ENCODE measurements at regions not wholly inside any gene's neighbourhood (a gene's known extent, or its start where the extent isn't known, plus 50 kb on each side); places are given as distances from the start of the nearest gene placed in this dataset.

- H3K36me3 ChIP-seq = no peaks in the 10 kb centered on the region
- H3K4me3 ChIP-seq = no peak overlapping the region
- H3K4me1 ChIP-seq (replicated peaks) = no peaks in the 10 kb centered on the region
- no peak for DNase-seq (ENCODE audit: low spot score)
- intact Hi-C loops (cut with DNase I) = no loop called here
- no peak overlapping the region for H3K27ac ChIP-seq
- H3K9me3 ChIP-seq = no peaks in the 10 kb centered on the region
- no peak for TF ChIP-seq POLR2AphosphoS5 (IDR thresholded peaks at IDR 0.05)
- TF ChIP-seq CTCF (IDR thresholded peaks at IDR 0.05) = no peak
- no peak for TF ChIP-seq POLR2A (IDR thresholded peaks at IDR 0.05)
- H3K27me3 ChIP-seq (replicated peaks; ENCODE audit: insufficient read depth) = no peaks in the 10 kb centered on the region
- 94% methylated on average over 6 of the region's 6 CpGs for WGBS
Measured at GRCh38 chr13:32828711-32829110, 187.5 kb upstream of the KL start.

GRCh38 chr13:32829269-32829668, 187.0 kb upstream of the KL start:
- WGBS = 73% methylated on average over 6 of the region's 6 CpGs
- Histone ChIP-seq H3K27me3 (replicated peaks; ENCODE audit: insufficient read depth) (no peaks in the 10 kb centered on the region), H3K4me3 (no peak overlapping the region), H3K27ac (no peak overlapping the region), H3K36me3 (no peaks in the 10 kb centered on the region), H3K9me3 (no peaks in the 10 kb centered on the region), H3K4me1 (replicated peaks) (no peaks in the 10 kb centered on the region)
- intact Hi-C loops (cut with DNase I) = no loop called here
- TF ChIP-seq POLR2AphosphoS5 (IDR thresholded peaks at IDR 0.05) = no peak
- no peak for TF ChIP-seq POLR2A (IDR thresholded peaks at IDR 0.05)
- no peak for TF ChIP-seq CTCF (IDR thresholded peaks at IDR 0.05)
- DNase-seq (ENCODE audit: low spot score) = no peak

DNA sequence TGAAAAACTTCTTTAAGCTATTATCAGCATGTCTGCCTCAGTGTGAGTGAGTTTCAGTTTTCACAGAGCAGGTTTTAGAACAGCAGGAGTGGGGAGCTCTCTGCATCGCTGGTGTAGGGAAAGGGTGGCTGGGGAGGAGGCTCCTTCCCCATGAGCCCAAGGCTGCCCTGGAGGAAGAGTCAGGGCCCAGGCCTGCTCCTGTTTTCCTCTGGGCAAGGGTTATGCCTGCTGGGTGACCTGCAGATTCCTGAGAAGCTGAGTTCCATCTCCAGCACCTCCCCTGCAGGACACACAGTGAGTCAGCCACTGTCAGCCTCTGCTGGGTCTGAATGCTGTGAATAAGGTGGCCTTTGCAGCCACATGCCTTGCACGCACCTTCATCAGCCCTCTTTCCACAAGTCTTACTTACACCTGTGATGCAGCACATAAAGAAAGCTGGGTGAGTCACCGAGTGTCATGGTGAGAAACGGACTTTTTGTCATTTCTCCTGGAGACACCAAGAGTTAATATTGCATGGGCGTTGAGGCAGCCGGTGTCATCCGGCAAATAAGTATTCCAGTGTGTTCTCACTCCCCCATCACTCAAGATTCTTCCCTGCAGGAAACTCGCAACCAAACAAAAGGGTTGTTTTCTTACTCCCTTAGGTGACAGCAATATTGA, 186.4 kb upstream of the KL start:
- H3K27ac ChIP-seq = no peak overlapping the region
- no peak overlapping the region for H3K4me3 ChIP-seq

GRCh38 chr13:32830336-32831031, 185.7 kb upstream of the KL start:
- intact Hi-C loops (cut with DNase I) = no loop called here
- H3K27me3 ChIP-seq (replicated peaks; ENCODE audit: insufficient read depth) = no peaks in the 10 kb centered on the region
- no peaks in the 10 kb centered on the region for H3K9me3 ChIP-seq
- H3K4me1 ChIP-seq (replicated peaks) = no peaks in the 10 kb centered on the region
- no peak overlapping the region for H3K4me3 ChIP-seq
- no peak overlapping the region for H3K27ac ChIP-seq
- WGBS = 87% methylated on average over 10 of the region's 10 CpGs
- no peaks in the 10 kb centered on the region for H3K36me3 ChIP-seq
- TF ChIP-seq CTCF (IDR thresholded peaks at IDR 0.05) = no peak
- no peak for TF ChIP-seq POLR2A (IDR thresholded peaks at IDR 0.05)
- no peak for TF ChIP-seq POLR2AphosphoS5 (IDR thresholded peaks at IDR 0.05)
- no peak for DNase-seq (ENCODE audit: low spot score)

More for the DNA sequence above, 186.4 kb upstream of the KL start:
- DNase-seq (ENCODE audit: low spot score) = no peak
- WGBS = 67% methylated on average over 8 of the region's 8 CpGs
- Histone ChIP-seq H3K4me1 (replicated peaks) (no peaks in the 10 kb centered on the region), H3K36me3 (no peaks in the 10 kb centered on the region), H3K9me3 (no peaks in the 10 kb centered on the region), H3K27me3 (replicated peaks; ENCODE audit: insufficient read depth) (no peaks in the 10 kb centered on the region)
- intact Hi-C loops (cut with DNase I) = no loop called here
- TF ChIP-seq POLR2A (IDR thresholded peaks at IDR 0.05) = no peak
- TF ChIP-seq POLR2AphosphoS5 (IDR thresholded peaks at IDR 0.05) = no peak
- no peak for TF ChIP-seq CTCF (IDR thresholded peaks at IDR 0.05)

Data from prostate gland (tissue), 2 donors.